CD1c-positive myeloid dendritic cell (primary cell): ENCODE measurements at regions not wholly inside any gene's neighbourhood (a gene's known extent, or its start where the extent isn't known, plus 50 kb on each side); places are given as distances from the start of the nearest gene placed in this dataset.
"Not testable (repeated sequence)": the region's sequence is repeated elsewhere in the genome, so short reads cannot be mapped to it uniquely, and the experiment has no call there.

ENCODE experiments used
- DNase-seq: peaks from one replicate; pipeline ENCODE4 v3.0.0-alpha.2; 2016; ENCODE audit errors: extremely low spot score

GRCh38 chr5:68026092-68026885 is 189.3 kb upstream of the PIK3R1 start:
- DNase-seq, result no peak

GRCh38 chr5:68024426-68024825 is 191.1 kb upstream of the PIK3R1 start:
- no peak for DNase-seq

DNA sequence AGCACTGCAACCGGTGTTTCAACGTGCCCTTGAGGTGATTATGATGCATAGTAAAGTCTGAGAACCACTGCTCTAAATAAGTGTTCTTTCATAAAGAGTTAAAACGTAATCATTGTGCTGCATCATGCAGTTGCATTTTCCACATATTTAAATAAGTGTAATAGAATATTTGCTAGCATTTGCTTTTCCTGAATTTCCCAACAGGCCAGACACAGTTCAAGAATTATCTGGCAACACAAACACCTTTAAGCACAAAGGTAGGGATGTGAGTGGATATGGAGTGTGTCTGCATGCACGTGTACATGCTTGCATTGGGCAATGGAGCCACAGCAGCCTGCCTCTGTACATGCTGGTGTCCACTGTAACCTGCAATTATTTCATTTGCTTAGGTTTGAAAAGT is 193.6 kb upstream of the PIK3R1 start:
- DNase-seq, result no peak

DNA sequence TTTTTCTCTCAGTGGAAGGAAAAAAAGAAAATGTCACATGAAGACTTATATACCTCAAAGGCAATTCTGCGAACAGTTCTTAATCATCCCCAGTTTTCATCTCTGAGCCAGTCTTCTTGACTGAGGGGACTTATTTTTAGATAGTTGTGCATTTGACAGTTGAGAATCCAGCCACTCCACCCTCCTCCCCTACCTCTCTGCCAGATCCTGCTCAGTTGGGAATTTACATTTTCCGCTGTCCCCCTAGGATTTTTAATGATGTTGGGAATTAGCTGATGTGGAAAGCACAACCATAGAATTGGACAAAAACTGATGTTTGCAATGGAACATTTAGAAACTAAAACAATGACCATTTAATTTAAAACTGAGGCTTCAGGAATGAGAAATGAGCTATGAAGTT is 194.3 kb upstream of the PIK3R1 start:
- no peak for DNase-seq

- DNase-seq, result not testable (repeated sequence)
Measured at GRCh38 chr5:68020461-68020969, 195.0 kb upstream of the PIK3R1 start.

GRCh38 chr5:68015381-68016302 is 199.9 kb upstream of the PIK3R1 start:
- no peak for DNase-seq

DNA sequence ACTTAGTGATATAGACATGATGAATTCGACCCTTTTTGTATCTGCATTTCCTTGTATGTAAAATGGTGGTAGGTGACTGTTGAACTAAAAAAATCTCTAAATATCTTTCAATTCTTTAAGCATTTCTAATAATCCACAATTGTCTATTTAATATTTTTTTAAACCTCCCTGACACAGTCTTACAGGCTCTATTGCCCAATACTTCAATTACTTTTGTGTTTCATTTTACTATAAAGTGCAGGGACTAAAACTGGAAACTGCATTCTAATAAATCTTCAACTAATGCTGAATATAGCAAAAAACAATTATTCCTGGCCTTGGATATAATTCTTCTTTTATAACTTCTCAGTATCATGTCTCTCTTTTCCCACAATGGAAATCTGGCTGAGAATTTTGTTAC is 202.7 kb upstream of the PIK3R1 start:
- no peak for DNase-seq

DNA sequence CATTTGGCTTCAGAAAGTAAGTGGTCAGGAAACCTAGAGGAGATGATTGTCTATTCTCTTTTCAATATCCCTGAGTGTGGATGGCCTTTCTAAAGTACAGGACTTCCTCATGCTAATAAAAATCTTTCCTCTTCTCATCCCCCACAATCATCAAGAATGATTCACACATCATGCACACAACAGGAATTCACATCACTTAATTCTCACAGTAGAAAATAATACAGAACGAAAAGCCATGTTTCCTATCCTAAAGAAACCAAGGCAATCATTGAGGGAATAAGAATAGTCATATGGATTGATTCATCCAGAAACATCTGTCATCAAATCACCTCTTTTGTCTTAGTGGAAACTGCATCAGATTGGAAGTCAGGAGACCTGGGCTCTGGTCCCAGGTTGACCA is 203.1 kb upstream of the PIK3R1 start:
- DNase-seq, result no peak

- DNase-seq, result no peak
Measured at GRCh38 chr5:68011801-68012200, 203.8 kb upstream of the PIK3R1 start.

DNA sequence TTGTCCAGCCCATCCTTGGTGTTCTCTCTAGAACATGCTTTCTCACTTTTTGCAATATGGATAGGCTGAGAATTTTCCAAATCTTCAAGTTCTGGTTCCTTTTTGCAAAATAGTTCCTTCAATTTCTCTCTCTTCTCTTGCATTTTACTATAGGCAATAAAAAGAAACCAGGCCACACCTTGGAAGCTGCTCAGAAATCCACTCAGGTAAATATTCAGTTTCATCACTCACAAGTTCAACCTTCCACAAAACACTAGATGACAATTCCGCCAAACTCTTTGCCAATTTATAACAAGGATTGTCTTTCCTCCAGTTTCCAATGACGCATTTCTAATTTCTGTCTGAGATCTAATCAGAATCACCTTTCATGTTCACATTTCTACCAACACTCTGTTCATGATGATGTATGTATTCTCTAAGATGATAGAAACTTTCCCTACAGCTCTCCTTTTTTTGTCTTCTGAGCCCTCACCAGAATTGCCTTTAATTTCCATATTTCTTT is 204.2 kb upstream of the PIK3R1 start:
- DNase-seq, result no peak

GRCh38 chr5:68010740-68011139 is 204.8 kb upstream of the PIK3R1 start:
- no peak for DNase-seq

GRCh38 chr5:68007451-68007850 is 208.1 kb upstream of the PIK3R1 start:
- peak; percentile 24 for DNase-seq

DNA sequence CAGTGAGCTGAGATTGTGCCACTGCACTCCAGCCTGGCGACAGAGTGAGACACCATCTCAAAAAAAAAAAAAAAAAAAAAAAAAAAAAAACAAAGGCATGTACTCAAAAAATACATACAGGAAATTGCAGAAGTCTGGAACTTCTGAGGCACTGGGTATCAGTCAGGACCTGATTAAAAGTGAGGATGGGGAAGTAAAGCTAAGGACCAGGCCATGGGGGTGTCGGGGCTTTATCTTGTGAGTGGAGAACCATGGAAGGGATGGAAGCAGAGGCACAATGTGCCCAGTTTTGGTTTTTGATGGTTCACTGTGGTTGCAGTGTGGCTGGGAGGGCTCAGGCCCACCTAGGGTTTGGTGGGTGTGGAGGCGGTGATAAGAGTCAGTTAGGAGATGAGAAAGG is 212.7 kb upstream of the PIK3R1 start:
- peak; percentile 46 for DNase-seq

GRCh38 chr5:68000805-68001204 is 214.8 kb upstream of the PIK3R1 start:
- no peak for DNase-seq

GRCh38 chr5:67999391-67999790 is 216.2 kb upstream of the PIK3R1 start:
- DNase-seq, result no peak

DNA sequence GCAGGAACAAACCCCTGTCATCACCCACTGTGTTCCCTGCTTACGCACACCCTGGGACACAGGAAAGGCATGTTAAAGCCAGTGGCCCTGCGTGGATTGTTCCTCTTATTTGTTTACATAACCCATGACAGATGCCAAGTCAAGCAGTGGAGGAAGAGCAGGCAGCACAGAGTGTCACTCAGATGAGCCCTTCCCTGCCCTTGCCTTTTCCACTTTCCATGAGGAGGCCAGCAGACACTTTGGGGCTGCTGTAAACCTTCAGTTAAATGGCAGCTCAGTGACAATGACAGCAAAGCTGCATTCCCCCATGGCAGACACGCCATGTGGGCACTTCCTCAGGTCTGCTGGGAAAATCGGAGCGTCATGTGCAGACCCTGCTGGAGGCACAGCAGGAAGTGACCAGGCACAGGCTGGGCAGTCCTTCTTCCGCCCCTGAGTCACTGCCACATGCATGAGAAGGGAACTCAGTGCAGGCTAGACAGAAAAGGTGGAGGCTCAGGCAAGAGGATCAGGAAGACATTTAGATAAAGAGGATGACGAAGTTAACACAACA is 216.8 kb upstream of the PIK3R1 start:
- DNase-seq, result peak; percentile 90

- no peak for DNase-seq
Measured at GRCh38 chr5:67997892-67998457, 217.6 kb upstream of the PIK3R1 start.

DNA sequence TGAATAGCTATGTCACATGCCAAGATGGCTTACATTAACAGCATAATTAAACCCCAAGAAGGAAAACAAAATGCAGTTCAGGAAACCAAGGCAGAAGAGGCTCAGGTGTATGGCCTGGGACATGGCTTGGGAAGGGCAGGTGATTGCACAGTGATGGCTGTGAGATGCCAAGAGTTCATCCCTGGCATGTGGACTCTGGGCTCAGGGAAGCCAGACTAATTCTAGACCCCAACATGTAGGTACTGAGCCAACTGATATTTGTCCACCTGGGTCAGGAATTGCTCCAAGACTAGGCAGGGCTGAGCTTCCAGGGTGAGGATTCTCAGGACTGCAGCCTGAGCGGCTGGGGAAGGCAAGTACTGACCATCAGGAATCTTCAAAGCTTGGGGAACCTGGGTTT is 218.4 kb upstream of the PIK3R1 start:
- no peak for DNase-seq

DNA sequence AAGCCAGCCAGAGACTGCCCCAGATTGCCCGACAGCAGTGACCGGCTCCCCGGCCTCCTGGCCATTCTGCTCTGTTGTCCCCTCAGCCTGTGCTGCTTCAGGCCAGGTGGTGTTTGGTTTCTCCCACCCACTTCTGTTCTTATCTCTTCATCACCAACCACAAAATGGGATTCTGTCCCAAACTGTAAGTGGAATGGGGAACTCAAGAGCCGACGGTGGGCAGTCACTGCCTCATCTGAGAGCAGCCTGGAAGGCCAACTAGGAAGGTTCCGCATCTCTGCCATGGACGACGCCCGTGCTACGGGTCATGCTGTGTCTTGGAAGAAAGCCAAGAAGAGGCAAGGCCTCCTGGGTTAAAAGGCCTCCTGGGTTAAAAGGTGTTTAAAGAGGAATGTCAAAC is 219.0 kb upstream of the PIK3R1 start:
- no peak for DNase-seq

GRCh38 chr5:67992923-67993322 is 222.6 kb upstream of the PIK3R1 start:
- DNase-seq, result no peak

GRCh38 chr5:67989456-67989855 is 226.1 kb upstream of the PIK3R1 start:
- DNase-seq, result no peak

DNA sequence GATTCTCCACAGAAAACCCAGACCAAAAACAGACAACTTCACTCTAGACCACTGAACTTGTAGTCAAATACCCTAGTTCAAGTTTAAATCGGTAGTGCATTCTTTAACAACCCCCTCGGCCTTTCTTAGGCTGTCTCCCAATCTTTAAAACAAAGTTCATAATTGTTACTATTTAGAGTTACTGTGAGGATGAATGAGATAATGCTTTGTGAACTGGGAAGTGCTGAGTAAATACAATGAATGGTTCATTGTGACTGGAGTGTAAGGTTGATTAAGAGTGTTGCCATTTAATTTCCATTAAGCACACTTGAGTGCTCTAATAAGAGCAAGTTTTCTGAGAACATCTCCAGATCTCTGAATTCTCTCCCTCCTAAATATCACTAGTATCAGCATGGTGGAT is 228.8 kb upstream of the PIK3R1 start:
- DNase-seq, result no peak
